ENCODE measurements at regions not wholly inside any gene's neighbourhood (a gene's known extent, or its start where the extent isn't known, plus 50 kb on each side); places are given as distances from the start of the nearest gene placed in this dataset.
"Not testable (repeated sequence)": the region's sequence is repeated elsewhere in the genome, so short reads cannot be mapped to it uniquely, and the experiment has no call there.

- DNase-seq (ENCODE audit: extremely low spot score, insufficient read length, low read depth); FAIRE-seq: not testable (repeated sequence)
Observed at GRCh38 chr6:145574269-145574668, 161.1 kb downstream of the EPM2A start.
